WTC11 (cell line): ENCODE measurements at regions not wholly inside any gene's neighbourhood (a gene's known extent, or its start where the extent isn't known, plus 50 kb on each side); places are given as distances from the start of the nearest gene placed in this dataset.
A peak's percentile ranks its signal among the peaks of the same experiment; 100 is the strongest.

Experiments
- ATAC-seq: fragments of 200-7000 bp; cut with Tn5 transposase; 2 replicates; pipeline ENCODE4 v1.10.0; 2021; ENCODE audit warnings: mild to moderate bottlenecking, moderate library complexity
- CTCF ChIA-PET: fragments of 300-600 bp; sonication (Branson Sonifier 250); formaldehyde crosslinking; loops from one replicate; lab custom pipeline; 2021; ENCODE audit warnings: antibody characterized with exemption; lab: Charles Lee
- POLR2A ChIA-PET: fragments of 350-600 bp; sonication (Branson Sonifier 250); formaldehyde crosslinking; loops from one replicate; lab custom pipeline; 2021; ENCODE audit warnings: antibody characterized with exemption; lab: Charles Lee
- DNase-seq: peaks from one replicate; pipeline ENCODE4 v3.0.0; 2021; ENCODE audit warnings: low spot score
- H3K27ac Mint-ChIP-seq: 2 replicates; pipeline ENCODE4 v1.8.0; 2021; ENCODE audit warnings: mixed read lengths
- H3K27me3 Mint-ChIP-seq: 2 replicates; pipeline ENCODE4 v1.8.0; 2021; ENCODE audit warnings: low read depth, mild to moderate bottlenecking, moderate library complexity, mixed read lengths
- H3K36me3 Mint-ChIP-seq: 2 replicates; pipeline ENCODE4 v1.8.0; 2021; ENCODE audit warnings: mixed read lengths
- H3K4me1 Mint-ChIP-seq: 2 replicates; pipeline ENCODE4 v1.8.0; 2022; ENCODE audit warnings: mixed read lengths
- H3K4me3 Mint-ChIP-seq: 2 replicates; pipeline ENCODE4 v1.8.0; 2021; ENCODE audit warnings: mild to moderate bottlenecking, moderate library complexity, mixed read lengths
- H3K9me3 Mint-ChIP-seq: 2 replicates; pipeline ENCODE4 v1.8.0; 2021; ENCODE audit warnings: mixed read lengths
- ARID4B ChIP-seq: sonication (generic); formaldehyde crosslinking; IDR thresholded peaks from 2 replicates; pipeline ENCODE4 v1.8.0; 2023; ENCODE audit warnings: missing genetic modification reagents, mild to moderate bottlenecking, borderline replicate concordance
- CBFB ChIP-seq: sonication (generic); formaldehyde crosslinking; IDR thresholded peaks from 2 replicates; pipeline ENCODE4 v1.8.1; 2022; ENCODE audit warnings: mild to moderate bottlenecking, low read depth, missing genetic modification reagents
- CREB1 ChIP-seq: sonication (generic); formaldehyde crosslinking; IDR thresholded peaks from 2 replicates; pipeline ENCODE4 v1.8.0; 2023; ENCODE audit warnings: mild to moderate bottlenecking, missing genetic modification reagents
- E2F4 ChIP-seq: sonication (generic); formaldehyde crosslinking; IDR thresholded peaks from 2 replicates; pipeline ENCODE4 v1.8.1; 2022; ENCODE audit warnings: low read depth, mild to moderate bottlenecking, moderate library complexity, missing genetic modification reagents, borderline replicate concordance
- ESRRA ChIP-seq: sonication (generic); formaldehyde crosslinking; IDR thresholded peaks from 2 replicates; pipeline ENCODE4 v1.8.1; 2022; ENCODE audit warnings: mild to moderate bottlenecking, missing genetic modification reagents, borderline replicate concordance
- FOXJ3 ChIP-seq: sonication (generic); formaldehyde crosslinking; IDR thresholded peaks from 2 replicates; pipeline ENCODE4 v1.9.0; 2021; ENCODE audit warnings: missing genetic modification reagents, mild to moderate bottlenecking, borderline replicate concordance
- GABPB1 ChIP-seq: sonication (generic); formaldehyde crosslinking; IDR thresholded peaks from 2 replicates; pipeline ENCODE4 v1.8.1; 2023; ENCODE audit warnings: mild to moderate bottlenecking, missing genetic modification reagents
- IRF1 ChIP-seq: sonication (generic); formaldehyde crosslinking; IDR thresholded peaks from 2 replicates; pipeline ENCODE4 v1.8.0; 2023; ENCODE audit warnings: missing genetic modification reagents
- JUN ChIP-seq: sonication (generic); formaldehyde crosslinking; IDR thresholded peaks from 2 replicates; pipeline ENCODE4 v1.8.0; 2023; ENCODE audit warnings: mild to moderate bottlenecking, missing genetic modification reagents
- MAX ChIP-seq: sonication (generic); formaldehyde crosslinking; IDR thresholded peaks from 2 replicates; pipeline ENCODE4 v1.8.0; 2022; ENCODE audit warnings: mild to moderate bottlenecking, missing genetic modification reagents
- MXD4 ChIP-seq: fragments of 250-450 bp; sonication (Bioruptor Pico); IDR thresholded peaks from 2 replicates; pipeline ENCODE4 v1.8.0; 2021; ENCODE audit warnings: mild to moderate bottlenecking, moderate library complexity, borderline replicate concordance
- NFYB ChIP-seq: sonication (generic); formaldehyde crosslinking; conservative IDR thresholded peaks from 2 replicates; pipeline ENCODE4 v1.8.0; 2022; ENCODE audit warnings: low read depth, missing genetic modification reagents
- NR1H2 ChIP-seq: sonication (generic); formaldehyde crosslinking; IDR thresholded peaks from 2 replicates; pipeline ENCODE4 v1.9.0; 2021; ENCODE audit warnings: mild to moderate bottlenecking, moderate library complexity, missing genetic modification reagents
- PRRX2 ChIP-seq: fragments of 250-450 bp; sonication (Bioruptor Pico); IDR thresholded peaks from 2 replicates; pipeline ENCODE4 v1.8.0; 2021; ENCODE audit warnings: mild to moderate bottlenecking
- RELA ChIP-seq: sonication (generic); formaldehyde crosslinking; IDR thresholded peaks from 2 replicates; pipeline ENCODE4 v1.8.1; 2022; ENCODE audit warnings: missing genetic modification reagents, mild to moderate bottlenecking, borderline replicate concordance
- SMAD4 ChIP-seq: sonication (generic); formaldehyde crosslinking; IDR thresholded peaks from 2 replicates; pipeline ENCODE4 v1.8.0; 2022; ENCODE audit warnings: mild to moderate bottlenecking, missing genetic modification reagents
- USF1 ChIP-seq: sonication (generic); formaldehyde crosslinking; IDR thresholded peaks from 2 replicates; pipeline ENCODE4 v1.8.0; 2022; ENCODE audit warnings: mild to moderate bottlenecking, missing genetic modification reagents
- ZBTB21 ChIP-seq: sonication (generic); formaldehyde crosslinking; IDR thresholded peaks from 2 replicates; pipeline ENCODE4 v1.8.1; 2023; ENCODE audit warnings: mild to moderate bottlenecking, missing genetic modification reagents, borderline replicate concordance
- ZMAT4 ChIP-seq: fragments of 250-450 bp; sonication (Bioruptor Pico); IDR thresholded peaks from 2 replicates; pipeline ENCODE4 v1.9.0; 2021; ENCODE audit warnings: mild to moderate bottlenecking
- ZNF121 ChIP-seq: sonication (generic); formaldehyde crosslinking; IDR thresholded peaks from 2 replicates; pipeline ENCODE4 v1.8.0; 2023; ENCODE audit warnings: missing genetic modification reagents
- ZNF532 ChIP-seq: fragments of 250-450 bp; sonication (Bioruptor Pico); IDR thresholded peaks from 2 replicates; pipeline ENCODE4 v1.9.0; 2021; ENCODE audit warnings: mild to moderate bottlenecking, borderline replicate concordance

- H3K27me3 Mint-ChIP-seq: no peaks in the 10 kb centered on the region
- CTCF ChIA-PET: no interaction called here
- no peak overlapping the region for H3K27ac Mint-ChIP-seq
- POLR2A ChIA-PET: no interaction called here
- H3K4me3 Mint-ChIP-seq: no peak overlapping the region
- DNase-seq: no peak
- no peak for TF ChIP-seq MXD4 (CRISPR knock-in tag)
- no peak for TF ChIP-seq ZNF121 (CRISPR knock-in tag)
- TF ChIP-seq E2F4: no peak
- TF ChIP-seq ARID4B (CRISPR knock-in tag): no peak
- TF ChIP-seq ZMAT4 (CRISPR knock-in tag): no peak
- TF ChIP-seq GABPB1 (CRISPR knock-in tag): no peak
- peak; percentile 47; the same call in 1 of the 2 replicates for ATAC-seq
- no peaks in the 10 kb centered on the region for H3K36me3 Mint-ChIP-seq
- no peaks in the 10 kb centered on the region for H3K9me3 Mint-ChIP-seq
- H3K4me1 Mint-ChIP-seq: peaks cover 15% of the 10 kb centered on the region
Measured at GRCh38 chr18:38956068-38956467, 1390.5 kb upstream of the CELF4 start.

- Mint-ChIP-seq H3K4me1 (peaks cover 11% of the 10 kb centered on the region), H3K4me3 (no peak overlapping the region), H3K36me3 (peaks cover 3% of the 10 kb centered on the region; the same call in 1 of the 2 replicates), H3K9me3 (peaks cover 5% of the 10 kb centered on the region; the same call in 1 of the 2 replicates), H3K27ac (no peak overlapping the region), H3K27me3 (no peaks in the 10 kb centered on the region)
- ATAC-seq: no peak
- CTCF ChIA-PET: no interaction called here
- TF ChIP-seq CREB1 (CRISPR knock-in tag) (no peak), IRF1 (CRISPR knock-in tag) (no peak), USF1 (CRISPR knock-in tag) (no peak), MAX (CRISPR knock-in tag) (no peak), JUN (CRISPR knock-in tag) (no peak), PRRX2 (CRISPR knock-in tag) (no peak), NR1H2 (CRISPR knock-in tag) (no peak), RELA (CRISPR knock-in tag) (no peak), NFYB (no peak), ESRRA (CRISPR knock-in tag) (no peak), CBFB (CRISPR knock-in tag) (no peak), ZNF532 (CRISPR knock-in tag) (no peak), SMAD4 (no peak), ZBTB21 (CRISPR knock-in tag) (no peak), FOXJ3 (CRISPR knock-in tag) (no peak)
- DNase-seq: no peak
- POLR2A ChIA-PET: no interaction called here
Measured at GRCh38 chr18:38951633-38952032, 1386.0 kb upstream of the CELF4 start.
